HG03135 (cell line): ENCODE measurements at regions not wholly inside any gene's neighbourhood (a gene's known extent, or its start where the extent isn't known, plus 50 kb on each side); places are given as distances from the start of the nearest gene placed in this dataset.
"Not testable (repeated sequence)": the region's sequence is repeated elsewhere in the genome, so short reads cannot be mapped to it uniquely, and the experiment has no call there.

ENCODE experiments used
- ATAC-seq: cut with Tn5 transposase; IDR thresholded peaks from one replicate; pipeline ENCODE4 v1.9.1; 2021; ENCODE audit warnings: mild to moderate bottlenecking, moderate library complexity; ENCODE audit not compliant: unreplicated experiment

DNA sequence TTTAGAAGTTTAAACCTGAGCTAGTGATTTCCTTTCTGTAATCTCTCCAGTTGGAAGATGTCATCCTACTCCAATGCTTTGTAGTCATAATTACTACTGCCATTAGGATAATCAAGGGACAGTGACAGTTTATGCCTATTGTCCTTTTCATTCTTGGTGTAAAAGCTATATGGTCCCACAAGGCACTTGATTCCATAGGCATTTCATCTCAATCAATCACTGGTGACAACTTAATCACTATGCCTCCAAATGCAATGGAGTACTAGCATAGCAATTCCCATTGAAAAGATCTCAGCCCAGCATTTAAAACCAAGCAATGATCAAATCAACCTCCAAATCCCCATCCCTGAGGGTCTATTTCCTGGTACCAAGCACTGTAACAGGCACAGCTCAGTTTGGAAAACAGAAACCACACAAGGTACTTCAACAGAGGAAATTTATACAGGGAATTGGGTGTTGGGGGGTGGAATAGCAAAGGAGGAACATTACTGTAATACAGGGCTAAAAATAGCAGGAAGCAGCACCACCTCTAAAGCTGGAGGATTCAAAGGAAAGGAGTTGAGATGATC, 51.0 kb downstream of the FHIP2A start:
- ATAC-seq: no peak

- no peak for ATAC-seq
These were observed 53.3 kb downstream of the FHIP2A start for GRCh38 chr10:114874827-114875411.

- not testable (repeated sequence) for ATAC-seq
These were observed 54.1 kb downstream of the FHIP2A start for GRCh38 chr10:114875590-114876081.

DNA sequence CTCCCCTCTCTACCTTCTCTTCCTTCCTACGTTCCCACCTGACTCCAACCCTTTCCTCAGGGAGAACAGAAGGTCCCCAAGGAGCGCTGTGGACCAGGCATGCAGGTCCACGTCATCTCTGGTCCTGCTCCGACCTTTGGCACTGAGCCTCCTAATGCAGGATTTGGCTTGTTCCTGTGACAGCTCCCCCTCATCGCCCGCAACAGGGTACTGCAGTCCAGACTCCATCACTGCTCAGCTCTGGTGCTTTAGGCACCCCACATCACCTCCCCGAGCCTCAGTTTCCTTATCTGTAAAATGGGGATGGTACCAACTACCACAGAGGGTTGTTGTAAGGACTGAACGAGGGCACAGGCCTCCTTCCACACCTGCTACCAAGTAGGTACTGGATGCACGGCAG, 54.6 kb downstream of the FHIP2A start:
- no peak for ATAC-seq

DNA sequence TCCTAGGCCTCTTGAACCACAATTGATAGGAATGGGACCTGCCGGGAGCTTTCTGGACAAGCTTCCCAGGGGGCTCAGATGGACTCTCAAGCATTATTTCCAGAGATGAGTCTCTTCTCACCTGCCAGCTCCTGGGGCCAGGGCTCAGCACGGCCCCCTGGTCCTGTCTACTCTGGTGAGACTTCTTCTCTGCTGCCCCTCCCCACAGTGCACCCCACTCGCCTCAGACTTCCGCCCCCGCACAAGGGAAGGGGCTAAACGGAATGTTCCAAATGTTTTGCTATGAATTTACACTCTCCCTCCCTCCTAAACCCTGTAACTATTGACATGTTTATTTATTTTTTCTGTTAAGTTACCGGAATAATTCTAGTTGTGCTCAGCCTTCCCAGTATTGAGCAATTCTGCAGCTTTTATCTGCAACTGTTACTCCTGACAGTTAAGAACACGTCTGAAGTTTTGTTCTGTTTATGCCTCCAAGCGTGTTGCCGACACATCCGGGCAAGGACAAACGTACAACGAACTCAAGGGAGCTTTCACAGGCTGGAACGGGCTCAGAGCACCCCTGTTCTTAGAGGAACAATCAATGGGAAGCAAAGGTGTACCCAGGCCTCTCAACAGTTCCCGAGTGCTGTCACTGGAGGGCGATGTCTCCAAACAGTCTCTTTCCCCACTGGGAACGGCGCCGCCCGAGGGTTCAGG, 55.2 kb downstream of the FHIP2A start:
- ATAC-seq: peak; percentile 68

GRCh38 chr10:114877301-114877644, 55.7 kb downstream of the FHIP2A start:
- no peak for ATAC-seq

- ATAC-seq: no peak
These were observed 57.5 kb downstream of the FHIP2A start for GRCh38 chr10:114879093-114879492.

GRCh38 chr10:114879541-114880158, 58.1 kb downstream of the FHIP2A start:
- peak; percentile 76 for ATAC-seq

GRCh38 chr10:114881417-114881816, 56.6 kb upstream of the TRUB1 start:
- no peak for ATAC-seq

- ATAC-seq: no peak
These were observed 56.1 kb upstream of the TRUB1 start for GRCh38 chr10:114881901-114882300.

DNA sequence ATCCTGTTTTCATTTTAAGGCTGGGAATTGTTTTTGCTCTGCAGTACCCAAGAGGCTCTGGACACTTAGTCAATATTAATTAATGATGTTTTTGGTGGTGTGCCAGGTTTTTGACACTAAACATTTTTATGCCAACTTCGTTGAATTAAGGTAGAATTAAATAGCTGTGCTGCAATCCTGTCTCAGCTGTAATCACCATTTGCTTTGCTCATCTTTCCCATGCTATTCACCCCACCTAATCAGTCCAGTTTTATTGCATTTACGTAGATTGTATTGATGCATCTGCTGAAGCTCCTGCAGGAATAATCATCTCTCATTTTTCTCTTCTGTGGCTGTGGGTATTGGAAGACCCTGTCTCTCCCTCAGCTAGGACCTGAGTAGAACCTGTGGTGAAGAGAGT, 52.6 kb upstream of the TRUB1 start:
- no peak for ATAC-seq
